Hepatocyte (in vitro differentiated cells): ENCODE measurements at regions not wholly inside any gene's neighbourhood (a gene's known extent, or its start where the extent isn't known, plus 50 kb on each side); places are given as distances from the start of the nearest gene placed in this dataset.

Experiments used
- EZH2 ChIP-seq: fragments of 200-600 bp; sonication (generic); IDR thresholded peaks from 2 replicates; pipeline ENCODE4 v1.6.1; 2016; ENCODE audit warnings: antibody characterized with exemption, mild to moderate bottlenecking, borderline replicate concordance
- TF ChIP-seq, protein P1 (sequence below): fragments of 200-600 bp; sonication (generic); IDR thresholded peaks from 2 replicates; pipeline ENCODE4 v1.5.1; 2016; ENCODE audit warnings: antibody characterized with exemption, mild to moderate bottlenecking; ENCODE audit not compliant: poor library complexity

DNA sequence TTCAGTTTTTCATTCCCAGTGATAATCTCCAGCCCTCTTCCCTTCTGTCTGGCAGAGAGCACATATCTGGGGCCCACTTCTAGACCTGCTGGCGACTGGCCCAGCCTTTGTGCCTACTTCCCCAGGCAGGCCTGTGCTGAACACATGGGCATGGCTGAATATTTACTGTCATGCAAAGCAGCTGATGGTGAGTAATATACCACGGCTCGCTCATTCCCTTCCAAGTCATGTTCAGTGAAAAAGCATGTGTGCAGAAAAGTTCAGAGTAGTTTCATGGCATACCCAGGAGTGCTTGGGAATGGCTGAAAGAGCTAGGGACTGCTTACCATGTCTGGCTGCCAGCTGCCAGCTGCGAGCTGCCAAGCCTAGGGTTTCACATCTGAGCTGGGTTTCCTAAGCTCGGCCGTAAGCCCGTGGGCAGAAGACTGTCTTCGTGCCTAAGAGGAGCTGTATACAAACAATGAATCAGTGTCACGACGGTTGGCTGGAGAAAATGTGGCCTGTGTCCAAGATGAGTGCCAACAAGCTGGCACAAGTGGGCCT, 179.9 kb upstream of the PELI2 start:
- TF ChIP-seq, protein P1, sequence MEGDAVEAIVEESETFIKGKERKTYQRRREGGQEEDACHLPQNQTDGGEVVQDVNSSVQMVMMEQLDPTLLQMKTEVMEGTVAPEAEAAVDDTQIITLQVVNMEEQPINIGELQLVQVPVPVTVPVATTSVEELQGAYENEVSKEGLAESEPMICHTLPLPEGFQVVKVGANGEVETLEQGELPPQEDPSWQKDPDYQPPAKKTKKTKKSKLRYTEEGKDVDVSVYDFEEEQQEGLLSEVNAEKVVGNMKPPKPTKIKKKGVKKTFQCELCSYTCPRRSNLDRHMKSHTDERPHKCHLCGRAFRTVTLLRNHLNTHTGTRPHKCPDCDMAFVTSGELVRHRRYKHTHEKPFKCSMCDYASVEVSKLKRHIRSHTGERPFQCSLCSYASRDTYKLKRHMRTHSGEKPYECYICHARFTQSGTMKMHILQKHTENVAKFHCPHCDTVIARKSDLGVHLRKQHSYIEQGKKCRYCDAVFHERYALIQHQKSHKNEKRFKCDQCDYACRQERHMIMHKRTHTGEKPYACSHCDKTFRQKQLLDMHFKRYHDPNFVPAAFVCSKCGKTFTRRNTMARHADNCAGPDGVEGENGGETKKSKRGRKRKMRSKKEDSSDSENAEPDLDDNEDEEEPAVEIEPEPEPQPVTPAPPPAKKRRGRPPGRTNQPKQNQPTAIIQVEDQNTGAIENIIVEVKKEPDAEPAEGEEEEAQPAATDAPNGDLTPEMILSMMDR: no peak
- no peak for TF ChIP-seq EZH2
